Testis (tissue), 2 donors: ENCODE measurements at regions not wholly inside any gene's neighbourhood (a gene's known extent, or its start where the extent isn't known, plus 50 kb on each side); places are given as distances from the start of the nearest gene placed in this dataset.

Experiments
- DNase-seq: peaks from one replicate; pipeline ENCODE4 v3.0.0-alpha.2; 2019
- H3K27ac ChIP-seq, 2 donors: fragments of 200-600 bp; sonication (generic); one replicate each; pipeline ENCODE4 v1.5.1; 2019
- H3K27me3 ChIP-seq: fragments of 200-600 bp; sonication (generic); one replicate; pipeline ENCODE4 v1.5.1; 2019
- H3K36me3 ChIP-seq: fragments of 200-600 bp; sonication (generic); one replicate; pipeline ENCODE4 v1.5.1; 2017; ENCODE audit warnings: low read depth; ENCODE audit errors: missing control alignments
- H3K4me1 ChIP-seq: fragments of 200-600 bp; sonication (generic); one replicate; pipeline ENCODE4 v1.5.1; 2019
- H3K4me3 ChIP-seq, 2 donors: fragments of 200-600 bp; sonication (generic); one replicate each; pipeline ENCODE4 v1.5.1; 2017 to 2019
- H3K9me3 ChIP-seq: fragments of 200-600 bp; sonication (generic); one replicate; pipeline ENCODE4 v1.5.1; 2017
- POLR2A ChIP-seq: fragments of 450-650 bp; IDR thresholded peaks from one replicate; pipeline ENCODE4 v1.6.1; 2017; ENCODE audit warnings: antibody characterized with exemption, mild to moderate bottlenecking, moderate library complexity
- WGBS, 2 donors: methylation state at CpG; one replicate each; pipeline ENCODE4 v1.1.5; 2018; 5-methylcytosine and 5-hydroxymethylcytosine counted together
- intact Hi-C: fragments of 100-400 bp; cut with DNase I; formaldehyde crosslinking; loops from one replicate; pipeline ENCODE4 v1.15.1; 2023; ENCODE audit warnings: low total_unique reads
- TF ChIP-seq, protein P1 (sequence below), 3 experiments: fragments of 450-650 bp in 2 of 3; fragments of 200-600 bp in 1 of 3; sonication (generic) in 1 of 3; IDR thresholded peaks; one replicate each; pipeline ENCODE4 v1.5.1; 2016 to 2019; ENCODE audit warnings: antibody characterized with exemption in 3 of 3, mild to moderate bottlenecking in 2 of 3, moderate library complexity in 1 of 3

DNA sequence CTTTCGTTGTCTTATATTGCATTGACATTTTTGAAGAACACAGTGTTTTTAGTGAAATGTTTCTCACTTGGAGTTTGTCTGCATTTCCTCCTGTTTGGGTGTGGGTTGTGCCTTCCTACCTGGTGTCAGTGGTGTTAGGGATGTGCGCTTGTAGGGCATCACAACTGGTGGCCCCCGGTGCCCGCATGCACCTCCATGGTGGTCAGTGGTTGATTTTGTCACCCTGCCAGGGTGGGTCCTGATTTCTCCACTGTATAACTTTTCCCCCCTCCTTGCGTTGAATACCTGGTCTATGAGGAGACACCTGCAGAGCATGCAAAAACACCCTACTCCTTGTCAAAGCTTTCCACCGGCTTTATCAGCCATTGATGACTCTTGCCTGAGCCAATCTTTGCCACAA is 132.9 kb downstream of the BARX1 start:
- no peaks in the 10 kb centered on the region for H3K9me3 ChIP-seq
- H3K36me3 ChIP-seq = no peaks in the 10 kb centered on the region
- H3K27me3 ChIP-seq = no peaks in the 10 kb centered on the region
- intact Hi-C loops = no loop called here
- H3K4me1 ChIP-seq = no peaks in the 10 kb centered on the region
- no peak overlapping the region for H3K4me3 ChIP-seq
- no peak overlapping the region for H3K27ac ChIP-seq
- 92 to 94% methylated on average over 6 of the region's 6 CpGs for WGBS, 2 donors
- DNase-seq = no peak
- TF ChIP-seq, protein P1, sequence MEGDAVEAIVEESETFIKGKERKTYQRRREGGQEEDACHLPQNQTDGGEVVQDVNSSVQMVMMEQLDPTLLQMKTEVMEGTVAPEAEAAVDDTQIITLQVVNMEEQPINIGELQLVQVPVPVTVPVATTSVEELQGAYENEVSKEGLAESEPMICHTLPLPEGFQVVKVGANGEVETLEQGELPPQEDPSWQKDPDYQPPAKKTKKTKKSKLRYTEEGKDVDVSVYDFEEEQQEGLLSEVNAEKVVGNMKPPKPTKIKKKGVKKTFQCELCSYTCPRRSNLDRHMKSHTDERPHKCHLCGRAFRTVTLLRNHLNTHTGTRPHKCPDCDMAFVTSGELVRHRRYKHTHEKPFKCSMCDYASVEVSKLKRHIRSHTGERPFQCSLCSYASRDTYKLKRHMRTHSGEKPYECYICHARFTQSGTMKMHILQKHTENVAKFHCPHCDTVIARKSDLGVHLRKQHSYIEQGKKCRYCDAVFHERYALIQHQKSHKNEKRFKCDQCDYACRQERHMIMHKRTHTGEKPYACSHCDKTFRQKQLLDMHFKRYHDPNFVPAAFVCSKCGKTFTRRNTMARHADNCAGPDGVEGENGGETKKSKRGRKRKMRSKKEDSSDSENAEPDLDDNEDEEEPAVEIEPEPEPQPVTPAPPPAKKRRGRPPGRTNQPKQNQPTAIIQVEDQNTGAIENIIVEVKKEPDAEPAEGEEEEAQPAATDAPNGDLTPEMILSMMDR (IDR thresholded peaks at IDR 0.05) = no peak

DNA sequence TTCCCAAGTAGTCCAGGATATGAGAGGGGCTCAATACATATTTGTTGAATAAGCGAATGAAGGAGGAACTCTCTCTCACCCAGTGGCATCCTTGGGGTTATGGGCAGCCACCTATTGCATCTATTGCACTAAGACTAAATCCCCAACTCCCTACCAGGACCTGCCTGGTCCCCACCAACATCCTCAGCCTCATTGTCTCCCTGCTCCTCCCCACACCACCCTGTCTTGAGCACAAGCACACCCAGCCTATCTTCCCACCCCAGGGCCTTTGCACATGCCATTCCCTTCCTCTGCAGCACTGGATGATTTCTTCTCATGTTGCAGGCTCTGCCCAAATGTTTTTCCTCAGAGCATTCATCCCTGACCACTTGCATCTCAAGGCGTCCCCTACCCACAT is 133.8 kb downstream of the BARX1 start:
- Histone ChIP-seq H3K36me3 (no peaks in the 10 kb centered on the region), H3K27me3 (no peaks in the 10 kb centered on the region), H3K4me1 (no peaks in the 10 kb centered on the region), H3K9me3 (no peaks in the 10 kb centered on the region), H3K4me3 (no peak overlapping the region), H3K27ac (no peak overlapping the region)
- TF ChIP-seq, protein P1 (IDR thresholded peaks at IDR 0.05) = no peak
- TF ChIP-seq POLR2A = no peak
- no peak for DNase-seq
- intact Hi-C loops = no loop called here
- 85 to 93% methylated on average over 2 of the region's 2 CpGs for WGBS, 2 donors

DNA sequence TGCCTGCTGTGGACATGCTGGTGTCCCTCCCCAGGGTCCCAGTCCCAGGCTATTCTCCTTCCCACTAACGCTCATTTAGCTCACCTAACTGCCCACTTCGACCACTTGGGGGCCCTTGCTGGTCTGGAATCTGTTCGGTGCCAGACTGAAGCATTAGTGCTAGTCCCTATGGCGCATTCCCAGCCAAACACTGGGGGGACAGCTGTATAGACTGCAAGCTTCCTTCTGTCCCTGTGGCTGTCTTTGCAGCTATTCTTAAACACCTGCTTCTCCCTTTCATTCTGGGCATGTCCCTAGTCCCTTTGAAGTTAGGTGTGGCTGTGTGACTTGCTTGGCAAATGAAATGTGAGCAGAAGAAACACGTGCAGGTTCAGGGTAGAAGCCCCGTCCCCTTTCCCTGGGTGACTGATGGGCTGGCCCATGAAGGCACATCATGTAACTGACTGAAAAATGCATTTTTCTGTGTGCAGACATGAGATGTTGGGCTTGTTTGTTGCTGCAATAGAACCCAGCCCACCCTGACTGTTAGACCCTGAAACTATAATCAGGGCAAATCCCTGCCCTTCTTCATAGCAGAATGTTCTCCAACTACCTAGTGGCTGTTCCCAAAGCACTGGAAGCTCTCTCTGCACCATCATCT is 134.4 kb downstream of the BARX1 start:
- intact Hi-C loops = no loop called here
- 66 to 68% methylated on average over 5 to 6 of the region's 6 CpGs for WGBS, 2 donors

DNA sequence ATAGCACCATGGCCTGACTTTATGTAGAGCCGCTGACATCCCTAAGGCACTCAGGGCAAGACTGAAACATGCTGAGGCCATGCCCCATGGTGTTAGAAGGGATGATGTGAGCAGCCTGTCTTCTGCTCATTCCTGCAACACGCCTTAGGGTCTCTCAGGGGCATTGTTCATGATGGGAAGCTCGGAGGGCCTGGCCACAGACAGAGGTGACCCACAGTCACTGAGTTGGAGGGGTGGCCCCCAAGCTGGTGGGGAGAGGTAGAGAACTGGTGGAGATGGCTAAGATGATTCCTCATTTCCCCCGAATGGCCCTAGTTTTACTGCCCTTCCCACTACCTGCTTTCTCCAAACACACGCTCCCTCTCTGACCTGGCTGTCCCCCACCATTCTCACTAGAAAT is 135.2 kb downstream of the BARX1 start:
- no peaks in the 10 kb centered on the region for H3K27me3 ChIP-seq
- no peaks in the 10 kb centered on the region for H3K36me3 ChIP-seq
- DNase-seq = no peak
- H3K4me1 ChIP-seq = no peaks in the 10 kb centered on the region
- H3K27ac ChIP-seq = no peak overlapping the region
- no peak for TF ChIP-seq POLR2A
- TF ChIP-seq, protein P1 (IDR thresholded peaks at IDR 0.05) = no peak
- H3K4me3 ChIP-seq = no peak overlapping the region
- WGBS, 2 donors = 90% methylated on average over 5 of the region's 5 CpGs
- intact Hi-C loops = no loop called here
- H3K9me3 ChIP-seq = no peaks in the 10 kb centered on the region

More for the DNA sequence above, 134.4 kb downstream of the BARX1 start:
- H3K4me1 ChIP-seq = no peaks in the 10 kb centered on the region
- no peak overlapping the region for H3K4me3 ChIP-seq
- no peaks in the 10 kb centered on the region for H3K9me3 ChIP-seq
- no peaks in the 10 kb centered on the region for H3K36me3 ChIP-seq
- TF ChIP-seq, protein P1 (IDR thresholded peaks at IDR 0.05) = no peak
- TF ChIP-seq POLR2A = no peak
- no peaks in the 10 kb centered on the region for H3K27me3 ChIP-seq
- DNase-seq = no peak
- H3K27ac ChIP-seq = no peak overlapping the region

DNA sequence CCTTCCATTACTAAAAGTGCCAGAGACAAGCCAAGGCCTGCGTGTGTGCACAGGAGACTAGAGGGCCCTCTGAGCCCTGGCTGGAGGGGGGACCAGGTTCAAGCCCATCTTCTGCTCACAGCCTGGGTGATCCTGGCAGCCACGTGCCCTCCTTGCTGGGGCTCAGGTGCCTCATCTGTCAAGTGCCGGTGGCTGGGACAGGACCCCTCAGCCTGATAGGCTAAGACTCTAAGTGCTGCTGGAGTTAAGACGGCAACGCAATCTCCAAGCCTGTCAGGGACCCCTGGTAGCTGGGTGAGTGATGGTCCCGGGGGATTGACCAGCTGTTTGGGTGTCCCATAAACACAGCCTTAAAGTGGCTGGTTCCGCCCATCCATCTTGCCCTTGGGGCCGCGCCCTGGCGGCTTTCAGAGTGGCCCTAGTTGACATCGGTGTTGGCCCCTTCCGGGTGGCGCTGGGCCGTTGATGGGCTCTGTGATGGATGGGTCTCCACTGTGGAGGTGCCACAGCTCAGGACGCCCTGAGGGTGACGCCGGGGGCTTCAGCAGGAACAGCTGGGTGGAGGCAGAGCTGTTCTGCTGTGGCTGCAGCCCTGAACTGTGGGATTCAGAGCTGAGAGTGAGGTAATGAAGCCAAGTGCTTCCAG is 136.2 kb downstream of the BARX1 start:
- 71 to 79% methylated on average over 6 to 17 of the region's 17 CpGs for WGBS, 2 donors
- intact Hi-C loops = no loop called here
- H3K36me3 ChIP-seq = no peaks in the 10 kb centered on the region
- TF ChIP-seq, protein P1 (IDR thresholded peaks at IDR 0.05) = no peak
- TF ChIP-seq POLR2A = no peak
- H3K27me3 ChIP-seq = no peaks in the 10 kb centered on the region
- no peak for DNase-seq
- no peak overlapping the region for H3K27ac ChIP-seq
- H3K4me1 ChIP-seq = no peaks in the 10 kb centered on the region
- no peak overlapping the region for H3K4me3 ChIP-seq
- H3K9me3 ChIP-seq = no peaks in the 10 kb centered on the region
